GM23338 (cell line): ENCODE measurements at regions not wholly inside any gene's neighbourhood (a gene's known extent, or its start where the extent isn't known, plus 50 kb on each side); places are given as distances from the start of the nearest gene placed in this dataset.

ENCODE experiments used
- CTCF ChIP-seq, 2 experiments: fragments of 200-600 bp in 1 of 2; sonication (generic) in 1 of 2; conservative IDR thresholded peaks; 2 replicates each; pipeline versions ENCODE4 v1.5.1 to v1.6.1; 2016 to 2017; ENCODE audit warnings: antibody characterized with exemption in 2 of 2, low read depth in 2 of 2, mild to moderate bottlenecking in 2 of 2, moderate library complexity in 1 of 2
- EZH2 ChIP-seq: fragments of 200-600 bp; sonication (generic); IDR thresholded peaks from one replicate; pipeline ENCODE4 v1.8.0; 2017; ENCODE audit warnings: antibody characterized with exemption, mild to moderate bottlenecking, low read depth; ENCODE audit not compliant: unreplicated experiment
- EZH2phosphoT487 ChIP-seq: fragments of 200-600 bp; sonication (generic); IDR thresholded peaks from one replicate; pipeline ENCODE4 v1.8.1; 2018; ENCODE audit warnings: antibody characterized with exemption; ENCODE audit not compliant: unreplicated experiment
- JUNB ChIP-seq: IDR thresholded peaks from one replicate; pipeline ENCODE4 v1.6.1; 2016; ENCODE audit warnings: antibody characterized with exemption; ENCODE audit not compliant: unreplicated experiment
- POLR2AphosphoS5 ChIP-seq: IDR thresholded peaks from 2 replicates; pipeline ENCODE4 v1.6.1; 2016; ENCODE audit warnings: antibody characterized with exemption, low read depth
- STAT1 ChIP-seq: IDR thresholded peaks from one replicate; pipeline ENCODE4 v1.6.1; 2016; ENCODE audit warnings: antibody characterized with exemption; ENCODE audit not compliant: unreplicated experiment
- ZNF114 ChIP-seq: fragments of 250-450 bp; sonication (Bioruptor Pico); IDR thresholded peaks from 2 replicates; pipeline ENCODE4 v1.5.0; 2020; ENCODE audit warnings: mild to moderate bottlenecking, moderate library complexity

GRCh38 chr13:26980099-26981031 is 191.2 kb downstream of the USP12 start:
- TF ChIP-seq CTCF (conservative IDR thresholded peaks at IDR 0.05; ENCODE audit: low read depth in 2 of 2) (no peak), EZH2 (no peak), JUNB (no peak), ZNF114 (no peak), POLR2AphosphoS5 (no peak), EZH2phosphoT487 (no peak), STAT1 (no peak)
